Loucy (cell line): ENCODE measurements at regions not wholly inside any gene's neighbourhood (a gene's known extent, or its start where the extent isn't known, plus 50 kb on each side); places are given as distances from the start of the nearest gene placed in this dataset.
"Not testable (repeated sequence)": the region's sequence is repeated elsewhere in the genome, so short reads cannot be mapped to it uniquely, and the experiment has no call there.

Experiments used
- H2AFZ ChIP-seq: fragments of 200-600 bp; sonication (generic); 2 replicates; pipeline ENCODE4 v1.6.0; 2016; ENCODE audit warnings: antibody characterized with exemption, mild to moderate bottlenecking, low read length, moderate library complexity
- H3F3A ChIP-seq: fragments of 200-600 bp; 2 replicates; pipeline ENCODE4 v1.6.0; 2016; ENCODE audit warnings: antibody characterized with exemption, low read depth, mild to moderate bottlenecking
- H3K27me3 ChIP-seq: fragments of 200-600 bp; sonication (generic); 2 replicates; pipeline ENCODE4 v1.6.1; 2014; ENCODE audit warnings: low read length, mild to moderate bottlenecking; ENCODE audit not compliant: insufficient read depth, poor library complexity, severe bottlenecking
- H3K36me3 ChIP-seq: fragments of 200-600 bp; sonication (generic); 2 replicates; pipeline ENCODE4 v1.6.1; 2016; ENCODE audit warnings: low read length; ENCODE audit not compliant: insufficient read depth
- H3K4me1 ChIP-seq: fragments of 200-600 bp; sonication (generic); 2 replicates; pipeline ENCODE4 v1.5.1; 2014; ENCODE audit warnings: low read length, mild to moderate bottlenecking; ENCODE audit not compliant: insufficient read depth, poor library complexity, severe bottlenecking
- H3K4me2 ChIP-seq: fragments of 200-600 bp; sonication (generic); 2 replicates; pipeline ENCODE4 v1.6.0; 2014; ENCODE audit warnings: antibody characterized with exemption, low read length, low read depth, mild to moderate bottlenecking; ENCODE audit not compliant: poor library complexity, severe bottlenecking
- H3K4me3 ChIP-seq: fragments of 200-600 bp; sonication (generic); 2 replicates; pipeline ENCODE4 v1.5.1; 2014; ENCODE audit warnings: low read length, mild to moderate bottlenecking, mixed read lengths; ENCODE audit not compliant: poor library complexity, severe bottlenecking
- H3K79me2 ChIP-seq: fragments of 200-600 bp; sonication (generic); 2 replicates; pipeline ENCODE4 v1.6.1; 2014; ENCODE audit warnings: low read length; ENCODE audit not compliant: insufficient read depth
- H3K9ac ChIP-seq: fragments of 200-600 bp; sonication (generic); 2 replicates; pipeline ENCODE4 v1.6.0; 2014; ENCODE audit warnings: mild to moderate bottlenecking, low read depth, low read length, moderate library complexity; ENCODE audit not compliant: poor library complexity, severe bottlenecking
- H3K9me2 ChIP-seq: fragments of 200-600 bp; sonication (generic); replicated peaks from 2 replicates; pipeline ENCODE4 v1.6.1; 2016; ENCODE audit warnings: low read depth, low read length, mixed read lengths
- H3K9me3 ChIP-seq: fragments of 200-600 bp; sonication (generic); 2 replicates; pipeline ENCODE4 v1.6.1; 2014; ENCODE audit warnings: mild to moderate bottlenecking, antibody characterized with exemption, low read length, low read depth; ENCODE audit not compliant: insufficient read depth
- H4K20me1 ChIP-seq: fragments of 200-600 bp; sonication (generic); 2 replicates; pipeline ENCODE4 v1.6.0; 2014; ENCODE audit warnings: antibody characterized with exemption, low read length, mild to moderate bottlenecking; ENCODE audit not compliant: insufficient read depth, poor library complexity, severe bottlenecking
- EZH2phosphoT487 ChIP-seq: fragments of 200-600 bp; IDR thresholded peaks from 2 replicates; pipeline ENCODE4 v1.6.1; 2018; ENCODE audit warnings: antibody characterized with exemption, mild to moderate bottlenecking, moderate library complexity, borderline replicate concordance
- TF ChIP-seq, protein P1 (sequence below): fragments of 200-600 bp; sonication (generic); conservative IDR thresholded peaks from 2 replicates; pipeline ENCODE4 v1.5.1; 2014; ENCODE audit warnings: mild to moderate bottlenecking, antibody characterized with exemption, low read length

DNA sequence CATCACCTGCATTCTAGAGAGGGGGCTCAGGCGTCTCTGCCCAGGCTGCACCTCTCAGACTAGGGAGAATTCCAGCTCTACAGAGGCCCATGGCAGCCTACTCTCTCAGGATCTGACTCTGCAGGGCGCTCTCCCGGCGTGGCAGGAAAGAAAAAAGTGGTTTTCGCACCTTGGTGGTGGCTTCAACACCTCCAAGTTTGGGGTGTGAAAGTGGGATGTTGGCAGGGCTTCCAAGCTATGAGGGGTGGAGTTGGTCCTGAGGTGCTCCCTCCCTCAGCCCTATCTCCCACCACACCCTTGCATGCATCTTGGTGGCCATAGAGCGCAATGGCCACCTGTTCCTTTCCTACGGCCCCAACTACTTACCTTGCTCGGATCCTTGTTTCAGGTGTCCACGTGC is 166.5 kb downstream of the VSIG4 start:
- Histone ChIP-seq H3K4me2 (no peak overlapping the region), H4K20me1 (no peaks in the 10 kb centered on the region), H3K36me3 (no peaks in the 10 kb centered on the region), H3K79me2 (no peaks in the 10 kb centered on the region), H3K4me3 (no peak overlapping the region), H3K27me3 (no peaks in the 10 kb centered on the region), H2AFZ (no peak overlapping the region), H3K9ac (no peak overlapping the region), H3F3A (no peaks in the 10 kb centered on the region), H3K9me2 (no peaks in the 10 kb centered on the region), H3K9me3 (peaks cover 3% of the 10 kb centered on the region; the same call in 1 of the 2 replicates), H3K4me1 (peaks cover 24% of the 10 kb centered on the region)
- TF ChIP-seq, protein P1, sequence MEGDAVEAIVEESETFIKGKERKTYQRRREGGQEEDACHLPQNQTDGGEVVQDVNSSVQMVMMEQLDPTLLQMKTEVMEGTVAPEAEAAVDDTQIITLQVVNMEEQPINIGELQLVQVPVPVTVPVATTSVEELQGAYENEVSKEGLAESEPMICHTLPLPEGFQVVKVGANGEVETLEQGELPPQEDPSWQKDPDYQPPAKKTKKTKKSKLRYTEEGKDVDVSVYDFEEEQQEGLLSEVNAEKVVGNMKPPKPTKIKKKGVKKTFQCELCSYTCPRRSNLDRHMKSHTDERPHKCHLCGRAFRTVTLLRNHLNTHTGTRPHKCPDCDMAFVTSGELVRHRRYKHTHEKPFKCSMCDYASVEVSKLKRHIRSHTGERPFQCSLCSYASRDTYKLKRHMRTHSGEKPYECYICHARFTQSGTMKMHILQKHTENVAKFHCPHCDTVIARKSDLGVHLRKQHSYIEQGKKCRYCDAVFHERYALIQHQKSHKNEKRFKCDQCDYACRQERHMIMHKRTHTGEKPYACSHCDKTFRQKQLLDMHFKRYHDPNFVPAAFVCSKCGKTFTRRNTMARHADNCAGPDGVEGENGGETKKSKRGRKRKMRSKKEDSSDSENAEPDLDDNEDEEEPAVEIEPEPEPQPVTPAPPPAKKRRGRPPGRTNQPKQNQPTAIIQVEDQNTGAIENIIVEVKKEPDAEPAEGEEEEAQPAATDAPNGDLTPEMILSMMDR, result no peak
- TF ChIP-seq EZH2phosphoT487, result no peak

DNA sequence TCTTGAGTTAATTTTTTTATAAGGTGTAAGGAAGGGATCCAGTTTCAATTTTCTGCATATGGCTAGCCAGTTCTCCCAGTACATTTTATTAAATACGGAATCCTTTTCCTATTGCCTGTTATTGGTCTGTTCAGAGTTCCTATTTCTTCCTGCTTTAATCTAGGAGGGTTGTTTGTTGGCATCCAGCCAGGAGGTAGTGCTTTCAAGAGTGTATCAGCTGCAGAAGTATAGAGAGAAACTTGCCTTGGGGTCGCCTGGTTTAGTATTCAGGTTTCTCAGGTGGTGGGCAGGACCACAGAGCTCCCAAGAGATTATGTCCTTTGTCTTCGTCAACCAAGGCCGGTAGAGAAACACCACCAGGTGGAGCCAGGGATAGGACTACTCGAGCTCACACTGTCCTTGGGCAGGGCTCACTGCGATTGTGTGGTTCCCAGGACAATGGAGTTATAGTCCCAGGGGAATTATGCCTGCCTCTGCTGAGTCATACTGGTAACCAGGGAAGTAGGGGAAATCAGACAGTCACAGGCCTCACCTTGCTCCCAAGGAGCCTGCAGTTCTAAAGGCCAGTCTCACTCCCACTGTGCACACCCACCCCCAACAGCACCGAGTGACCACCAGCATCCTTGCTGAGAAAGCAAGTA is 168.1 kb downstream of the VSIG4 start:
- Histone ChIP-seq H3K4me2 (peak overlapping the region; percentile 23), H3K9ac (peak overlapping the region; percentile 41), H2AFZ (no peak overlapping the region)

GRCh38 chrX:65870544-65870943 is 169.3 kb downstream of the VSIG4 start:
- not testable (repeated sequence) for H2AFZ ChIP-seq

More for the DNA sequence above, 168.1 kb downstream of the VSIG4 start:
- no peak overlapping the region for H3K4me3 ChIP-seq
- H3K9me2 ChIP-seq, result no peaks in the 10 kb centered on the region
- H3K27me3 ChIP-seq, result no peaks in the 10 kb centered on the region
- TF ChIP-seq, protein P1, result peak; percentile 53
- TF ChIP-seq EZH2phosphoT487, result no peak
- peaks cover 3% of the 10 kb centered on the region; the same call in 1 of the 2 replicates for H3K9me3 ChIP-seq
- H3F3A ChIP-seq, result no peaks in the 10 kb centered on the region
- H3K4me1 ChIP-seq, result peaks cover 29% of the 10 kb centered on the region
- H4K20me1 ChIP-seq, result no peaks in the 10 kb centered on the region
- no peaks in the 10 kb centered on the region for H3K36me3 ChIP-seq
- no peaks in the 10 kb centered on the region for H3K79me2 ChIP-seq

GRCh38 chrX:65866773-65867172 is 173.1 kb downstream of the VSIG4 start:
- no peaks in the 10 kb centered on the region for H3F3A ChIP-seq
- peak overlapping the region; percentile 32 for H3K9ac ChIP-seq
- TF ChIP-seq EZH2phosphoT487, result no peak
- TF ChIP-seq, protein P1, result no peak
- H3K9me2 ChIP-seq, result no peaks in the 10 kb centered on the region
- H3K4me3 ChIP-seq, result no peak overlapping the region
- H2AFZ ChIP-seq, result no peak overlapping the region
- H4K20me1 ChIP-seq, result no peaks in the 10 kb centered on the region
- H3K27me3 ChIP-seq, result no peaks in the 10 kb centered on the region
- no peaks in the 10 kb centered on the region for H3K79me2 ChIP-seq
- H3K4me2 ChIP-seq, result peak overlapping the region; percentile 60
- H3K4me1 ChIP-seq, result peaks cover 44% of the 10 kb centered on the region
- H3K9me3 ChIP-seq, result no peaks in the 10 kb centered on the region
- H3K36me3 ChIP-seq, result no peaks in the 10 kb centered on the region

More at GRCh38 chrX:65870544-65870943, 169.3 kb downstream of the VSIG4 start:
- not testable (repeated sequence) for H3K4me2 ChIP-seq, H3K79me2 ChIP-seq, H3F3A ChIP-seq, H3K27me3 ChIP-seq, H3K4me3 ChIP-seq, H3K9me2 ChIP-seq, H4K20me1 ChIP-seq, H3K36me3 ChIP-seq, H3K9ac ChIP-seq, H3K9me3 ChIP-seq
- H3K4me1 ChIP-seq, result peaks cover 41% of the 10 kb centered on the region
